Glomerular visceral epithelial cell (primary cell): ENCODE measurements at regions not wholly inside any gene's neighbourhood (a gene's known extent, or its start where the extent isn't known, plus 50 kb on each side); places are given as distances from the start of the nearest gene placed in this dataset.
"Not testable (repeated sequence)": the region's sequence is repeated elsewhere in the genome, so short reads cannot be mapped to it uniquely, and the experiment has no call there.

Source experiments
- DNase-seq: peaks from one replicate; pipeline ENCODE4 v3.0.0-alpha.2; 2016; ENCODE audit errors: extremely low spot score

- DNase-seq: not testable (repeated sequence)
These were observed 112.3 kb downstream of the GGTLC2 start for GRCh38 chr22:22756551-22757201.

GRCh38 chr22:22758101-22758807 is 113.8 kb downstream of the GGTLC2 start:
- DNase-seq: not testable (repeated sequence)

DNA sequence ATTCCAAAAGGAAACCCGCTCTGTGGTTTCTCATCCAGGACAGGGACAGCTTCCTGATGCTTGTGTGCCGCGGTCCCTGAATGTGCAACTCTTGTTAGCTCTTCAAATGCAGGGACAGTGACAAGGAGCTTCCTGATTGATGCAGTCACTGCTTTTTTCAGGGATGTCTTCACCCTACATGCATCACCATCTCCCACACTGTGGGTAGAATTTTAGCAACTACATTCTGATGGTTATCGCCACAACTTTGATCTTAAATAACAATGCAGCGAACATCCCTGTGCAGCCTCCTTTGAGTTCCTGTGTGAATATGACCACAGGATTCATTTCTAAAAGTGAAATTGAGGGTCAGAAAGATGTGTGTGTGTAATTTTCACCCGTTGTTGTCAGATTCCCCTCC is 115.0 kb downstream of the GGTLC2 start:
- DNase-seq: no peak

DNA sequence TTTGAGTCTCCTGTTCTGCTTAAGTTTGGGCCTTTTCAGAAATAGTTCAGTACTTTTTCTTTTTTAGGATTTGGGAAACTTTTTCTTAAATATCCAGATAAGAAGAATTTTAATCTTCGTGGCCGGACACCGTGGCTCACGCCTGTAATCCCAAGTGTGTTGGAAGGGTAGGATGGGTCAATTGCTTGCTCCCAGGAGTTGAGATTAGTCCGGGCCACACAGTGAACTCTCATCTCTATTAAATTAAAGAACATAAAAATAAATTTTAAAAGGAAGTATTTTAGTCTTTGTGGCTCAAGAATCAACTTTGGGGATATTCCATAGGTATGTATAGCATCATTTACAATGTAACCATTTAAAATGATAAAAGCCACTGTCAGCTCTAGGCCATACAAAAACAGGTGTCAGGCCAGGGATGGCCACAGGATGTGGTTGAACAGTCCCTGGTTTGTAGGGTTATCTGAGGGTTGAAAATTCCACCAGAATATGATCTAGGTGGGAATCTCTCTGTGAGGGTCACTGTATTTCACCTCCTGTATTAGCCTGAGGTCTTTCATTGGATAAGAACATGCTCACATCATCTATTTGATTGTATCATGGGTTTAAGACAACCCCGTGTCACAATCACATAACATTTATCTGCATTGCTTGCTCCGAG is 115.6 kb downstream of the GGTLC2 start:
- DNase-seq: no peak

DNA sequence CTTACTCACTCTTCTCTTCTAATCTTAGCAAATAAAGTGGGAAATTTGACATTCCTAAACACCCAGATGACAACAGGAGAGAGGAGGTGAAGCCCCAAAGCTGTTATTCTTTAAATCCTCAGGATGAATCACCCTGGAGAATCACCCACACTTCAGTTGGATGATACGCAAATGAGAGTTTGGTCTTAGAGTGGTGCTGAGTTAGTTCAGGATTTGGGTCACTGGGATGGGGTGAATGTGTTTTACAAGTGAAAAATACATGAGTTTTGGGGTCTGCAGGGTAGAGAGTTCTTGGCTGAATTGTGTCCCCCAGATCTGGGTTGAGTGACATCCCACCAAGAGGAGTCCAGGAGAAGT is 117.2 kb downstream of the GGTLC2 start:
- no peak for DNase-seq

DNA sequence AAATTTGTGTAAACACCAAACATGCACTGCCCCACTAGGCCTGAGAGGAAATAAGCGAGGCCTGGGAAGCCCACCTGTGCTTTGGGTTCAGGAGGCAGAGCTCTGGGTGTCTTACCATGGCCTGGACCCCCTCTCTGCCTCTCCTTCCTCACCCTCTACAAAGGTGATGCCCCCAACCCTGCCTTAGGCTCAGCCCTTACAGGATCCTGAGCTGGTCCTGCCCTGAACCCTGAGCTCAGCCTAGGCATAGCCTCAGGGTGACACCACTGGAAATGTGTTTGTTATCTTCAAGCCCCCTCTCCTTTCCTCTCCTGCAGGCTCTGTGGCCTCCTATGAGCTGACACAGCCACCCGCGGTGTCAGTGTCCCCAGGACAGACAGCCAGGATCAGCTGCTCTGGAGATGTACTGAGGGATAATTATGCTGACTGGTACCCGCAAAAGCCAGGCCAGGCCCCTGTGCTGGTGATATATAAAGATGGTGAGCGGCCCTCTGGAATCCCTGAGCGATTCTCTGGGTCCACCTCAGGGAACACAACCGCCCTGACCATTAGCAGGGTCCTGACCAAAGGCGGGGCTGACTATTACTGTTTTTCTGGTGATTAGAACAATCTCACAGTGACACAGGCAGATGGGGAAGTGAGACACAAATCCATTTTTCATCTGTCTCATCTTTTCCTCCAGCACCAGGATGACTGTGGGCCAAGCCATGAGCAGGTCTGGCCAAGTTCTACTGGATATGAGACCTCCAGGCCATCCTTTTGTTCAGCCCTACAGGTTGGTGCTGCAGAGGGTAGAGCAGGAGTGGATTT is 117.8 kb downstream of the GGTLC2 start:
- DNase-seq: no peak

DNA sequence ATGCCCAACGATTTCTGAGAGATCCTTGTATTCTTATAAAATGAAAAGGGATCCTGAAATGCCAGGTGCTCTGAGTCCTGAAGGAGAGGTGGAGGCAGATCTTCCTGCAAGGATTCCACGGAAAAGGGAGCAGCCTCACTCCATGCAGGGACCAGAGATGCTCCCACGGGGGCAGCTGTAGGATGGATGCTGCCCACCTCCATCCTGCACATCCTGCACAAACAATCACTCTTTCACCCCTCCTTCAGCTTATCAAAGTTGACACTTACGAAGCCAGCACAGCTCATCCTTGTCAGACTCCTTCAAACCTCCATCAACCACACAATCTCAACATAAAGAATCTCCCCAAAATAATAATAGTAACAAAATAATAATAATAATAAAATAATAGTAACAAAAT is 119.1 kb downstream of the GGTLC2 start:
- no peak for DNase-seq

GRCh38 chr22:22764085-22764484 is 119.7 kb downstream of the GGTLC2 start:
- no peak for DNase-seq

GRCh38 chr22:22767876-22768602 is 119.6 kb upstream of the IGLL5 start:
- DNase-seq: no peak

- no peak for DNase-seq
These were observed 118.7 kb upstream of the IGLL5 start for GRCh38 chr22:22768885-22769284.

- no peak for DNase-seq
These were observed 118.0 kb upstream of the IGLL5 start for GRCh38 chr22:22769434-22770279.

GRCh38 chr22:22770280-22770871 is 117.2 kb upstream of the IGLL5 start:
- DNase-seq: peak; percentile 45

DNA sequence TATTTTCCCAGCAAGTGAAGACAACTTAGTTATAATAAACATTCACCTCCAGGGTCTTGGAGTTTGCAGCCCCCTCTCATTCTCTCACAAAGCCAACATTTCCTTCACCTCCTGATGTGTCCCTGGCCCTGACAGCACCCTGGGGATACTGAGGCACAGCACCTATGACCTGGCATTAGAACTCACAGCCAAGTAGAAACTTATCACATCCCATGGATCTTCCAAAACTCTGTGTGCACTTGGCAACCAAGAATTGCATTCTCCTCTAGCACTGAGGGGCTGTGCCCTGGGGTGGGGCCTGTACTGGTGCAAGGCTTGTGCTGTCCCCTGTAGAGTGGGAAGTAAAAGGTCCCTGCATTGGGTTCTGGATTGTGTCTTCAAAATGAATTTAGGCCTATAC is 116.7 kb upstream of the IGLL5 start:
- DNase-seq: no peak

- DNase-seq: no peak
These were observed 115.8 kb upstream of the IGLL5 start for GRCh38 chr22:22771696-22772377.

DNA sequence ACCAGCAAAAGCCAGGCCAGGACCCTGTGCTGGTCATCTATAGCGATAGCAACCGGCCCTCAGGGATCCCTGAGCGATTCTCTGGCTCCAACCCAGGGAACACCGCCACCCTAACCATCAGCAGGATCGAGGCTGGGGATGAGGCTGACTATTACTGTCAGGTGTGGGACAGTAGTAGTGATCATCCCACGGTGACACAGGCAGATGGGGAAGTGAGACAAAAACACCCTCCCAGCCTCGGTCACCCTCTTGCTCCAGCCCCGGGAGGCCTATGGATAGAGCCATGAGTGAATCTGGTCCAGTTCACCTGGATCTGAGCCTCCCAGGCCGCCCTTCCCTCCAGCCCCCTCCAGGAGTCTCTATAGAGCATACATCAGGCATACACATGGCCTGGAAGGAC is 115.2 kb upstream of the IGLL5 start:
- no peak for DNase-seq

- DNase-seq: no peak
These were observed 114.7 kb upstream of the IGLL5 start for GRCh38 chr22:22772883-22773282.

DNA sequence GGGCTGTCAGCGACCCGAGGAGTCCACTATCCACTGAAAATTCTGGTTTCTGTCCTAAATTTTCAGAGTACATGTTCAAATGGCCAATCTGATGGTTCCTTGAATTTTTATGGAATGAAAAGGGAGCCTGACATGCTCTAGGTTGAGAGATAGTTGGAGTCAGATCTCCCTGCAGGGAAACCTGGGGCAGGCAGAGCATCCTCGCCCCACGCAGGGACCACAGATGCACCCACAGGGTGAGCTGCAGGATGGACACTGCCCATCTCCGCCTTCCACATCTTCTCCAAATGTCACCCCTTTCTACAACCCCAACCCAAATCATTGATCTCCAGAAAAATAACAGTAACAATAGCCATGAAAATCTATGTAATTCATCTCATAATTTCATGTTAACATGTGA is 114.2 kb upstream of the IGLL5 start:
- no peak for DNase-seq

DNA sequence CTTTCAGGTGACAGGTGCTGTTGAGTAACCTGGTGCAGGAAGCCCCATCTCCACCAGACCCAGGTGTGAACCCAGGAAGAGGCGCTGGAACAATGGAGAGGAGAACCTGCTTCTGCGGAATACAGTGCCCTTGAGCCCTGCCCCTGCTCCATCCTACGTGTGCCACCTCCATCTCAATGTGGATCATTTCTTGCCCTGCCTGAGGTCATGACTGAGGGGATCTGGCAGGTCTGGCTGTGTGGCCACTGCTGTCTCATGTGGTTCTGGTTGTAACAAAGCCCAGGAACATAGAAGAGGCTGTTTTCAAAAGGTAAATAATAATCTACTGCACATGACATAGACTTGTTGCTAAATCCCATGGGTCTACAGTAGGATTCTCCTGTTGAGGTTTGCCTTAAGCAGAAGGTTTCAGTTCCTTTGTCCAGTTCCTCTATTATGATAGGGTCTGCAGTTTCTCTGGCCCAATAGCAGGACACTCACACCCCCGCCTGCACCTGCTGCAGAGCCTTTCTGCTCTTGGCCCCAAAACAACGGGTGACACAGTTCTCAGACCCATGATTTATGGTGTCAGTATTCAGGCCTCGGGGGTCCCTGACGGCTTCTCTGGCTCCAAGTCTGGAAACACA is 113.5 kb upstream of the IGLL5 start:
- no peak for DNase-seq

- not testable (repeated sequence) for DNase-seq
These were observed 112.9 kb upstream of the IGLL5 start for GRCh38 chr22:22774762-22775161.
